ENCODE measurements at regions not wholly inside any gene's neighbourhood (a gene's known extent, or its start where the extent isn't known, plus 50 kb on each side); places are given as distances from the start of the nearest gene placed in this dataset.

GRCh38 chr2:58533376-58533775 is 292.3 kb upstream of the FANCL start:
- no peak for DNase-seq (ENCODE audit: low read depth in 2 of 3, low spot score in 2 of 3)

DNA sequence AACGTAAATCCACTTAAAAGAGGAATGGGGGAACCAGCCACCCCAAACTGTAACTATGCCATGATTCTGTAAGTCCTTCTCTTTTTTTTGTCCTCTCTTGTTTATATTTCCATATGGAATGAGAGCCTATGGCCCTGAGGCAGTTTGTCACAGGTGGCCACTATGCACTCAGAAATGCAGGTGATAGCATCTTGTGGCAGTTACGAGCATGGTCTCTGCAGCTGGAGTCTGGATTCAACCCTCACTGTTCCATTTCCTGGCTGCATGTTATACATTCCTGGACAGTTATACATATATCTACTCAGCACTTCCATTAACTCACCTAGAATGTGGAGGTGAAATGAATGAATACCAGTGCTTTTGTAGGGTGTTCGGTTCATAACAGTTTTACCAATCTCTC is 291.5 kb upstream of the FANCL start:
- DNase-seq (ENCODE audit: low read depth in 2 of 3, low spot score in 2 of 3) = no peak

GRCh38 chr2:58527647-58528046 is 286.5 kb upstream of the FANCL start:
- DNase-seq (ENCODE audit: low read depth in 2 of 3, low spot score in 2 of 3) = no peak

DNA sequence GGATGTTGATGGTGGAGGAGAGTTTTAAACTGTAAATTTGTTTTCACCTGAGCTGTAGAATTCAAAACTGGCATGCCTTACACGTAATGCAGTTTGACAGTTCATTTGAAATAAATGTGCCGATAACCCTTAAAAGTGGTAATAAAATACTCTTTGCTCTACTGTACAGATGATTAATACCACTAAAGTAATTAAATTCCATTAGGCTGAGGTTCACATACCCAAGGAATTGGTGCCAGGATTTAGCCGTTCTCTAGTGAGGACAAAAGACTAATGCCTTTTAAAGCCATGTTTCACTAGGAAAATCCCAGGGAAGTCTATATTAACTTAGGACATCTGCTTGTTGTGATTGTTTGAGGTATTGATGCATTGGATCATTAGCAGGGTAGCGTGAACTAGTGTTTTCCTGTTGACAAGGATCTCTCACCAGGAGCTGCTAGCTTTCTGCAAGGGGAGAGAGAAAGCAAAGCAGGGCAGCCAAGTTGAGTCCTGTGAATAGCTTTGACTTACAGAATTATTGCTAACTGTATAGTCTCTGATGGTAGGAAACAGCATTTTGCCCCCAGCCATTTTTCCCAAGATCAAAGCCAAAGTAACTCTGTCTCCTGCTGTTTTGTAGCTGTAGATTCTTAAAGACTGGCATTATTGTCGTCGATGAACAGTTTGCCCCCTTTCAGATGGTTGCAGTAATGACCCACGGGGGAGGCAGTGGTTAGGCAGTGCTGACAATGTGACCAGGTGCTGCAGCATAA is 280.9 kb upstream of the FANCL start:
- DNase-seq (ENCODE audit: low read depth in 2 of 3, low spot score in 2 of 3) = no peak

DNA sequence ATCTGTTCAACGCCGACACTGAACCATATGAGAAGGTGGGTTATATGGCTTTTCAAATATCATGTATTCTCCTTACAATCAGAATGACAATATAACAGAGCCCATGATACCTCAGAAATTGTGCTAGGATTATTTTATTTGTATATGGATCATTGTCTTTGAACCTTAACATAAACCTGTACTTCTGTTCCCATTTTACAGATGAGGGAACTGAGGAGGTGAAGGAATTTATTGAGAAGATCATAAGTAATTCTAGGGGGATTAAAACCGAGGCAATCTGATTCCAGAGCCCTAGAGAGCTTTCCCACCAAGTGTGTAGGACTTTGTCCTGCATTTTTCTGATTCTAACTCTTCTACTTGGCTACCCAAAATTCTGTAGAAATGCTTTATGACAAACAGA is 279.8 kb upstream of the FANCL start:
- DNase-seq (ENCODE audit: low read depth in 2 of 3, low spot score in 2 of 3) = no peak

GRCh38 chr2:58517881-58518280 is 276.8 kb upstream of the FANCL start:
- no peak for DNase-seq (ENCODE audit: low read depth in 2 of 3, low spot score in 2 of 3)

GRCh38 chr2:58516695-58517094 is 275.6 kb upstream of the FANCL start:
- no peak for DNase-seq (ENCODE audit: low read depth in 2 of 3, low spot score in 2 of 3)

DNA sequence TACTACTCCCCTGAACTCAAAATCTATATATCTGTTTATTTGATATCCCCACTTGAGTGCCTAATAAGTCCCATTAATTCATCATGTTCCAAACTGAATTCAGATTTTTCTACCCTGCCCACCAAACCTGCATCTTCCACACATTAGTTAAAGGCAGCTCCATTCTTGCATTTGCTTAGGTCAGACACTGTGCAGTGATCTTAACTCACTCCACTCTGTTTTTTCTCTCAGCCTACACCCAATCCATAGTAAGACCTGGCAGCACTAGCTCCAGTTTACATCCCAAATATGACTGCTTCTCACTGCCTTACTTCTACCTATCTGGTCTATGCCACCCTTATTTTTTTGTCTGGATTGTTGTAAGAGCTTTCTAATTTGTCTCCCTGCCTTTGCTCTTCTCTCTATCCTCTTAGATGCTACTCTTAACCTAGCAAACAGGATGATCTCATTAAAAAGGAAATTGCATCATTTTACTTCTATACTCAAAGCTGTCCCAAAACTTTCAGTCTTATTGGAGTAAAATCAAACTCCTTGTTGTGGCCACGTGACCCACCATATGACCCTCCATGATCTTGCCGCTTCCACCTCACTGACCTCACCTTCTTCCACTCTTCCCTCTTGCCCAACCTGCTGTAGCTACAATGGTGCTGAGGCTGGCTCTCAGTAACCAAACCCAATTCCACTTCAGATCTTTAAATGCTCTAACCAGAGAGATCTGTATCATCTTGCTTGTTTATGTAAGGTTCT is 274.9 kb upstream of the FANCL start:
- no peak for DNase-seq (ENCODE audit: low read depth in 2 of 3, low spot score in 2 of 3)

DNA sequence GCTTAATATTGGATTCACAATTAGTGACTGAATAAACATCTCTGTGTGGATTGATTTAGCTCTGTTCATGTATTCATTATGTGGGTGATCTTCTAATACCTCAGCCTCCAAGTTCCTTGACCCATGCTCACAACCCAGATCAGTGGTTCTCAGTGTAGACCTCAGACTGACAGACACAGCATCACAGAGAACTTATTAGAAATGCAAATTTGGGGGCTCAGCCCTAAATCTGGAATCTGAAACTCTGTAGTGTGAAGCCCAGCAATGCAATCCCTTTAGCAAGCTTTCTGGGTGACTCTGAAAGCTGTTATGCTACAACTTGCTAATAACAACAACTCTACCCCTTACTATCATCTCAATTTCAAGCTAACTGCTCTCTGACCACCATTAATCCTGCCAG is 273.1 kb upstream of the FANCL start:
- DNase-seq (ENCODE audit: low read depth in 2 of 3, low spot score in 2 of 3) = no peak

- no peak for DNase-seq (ENCODE audit: low read depth in 2 of 3, low spot score in 2 of 3)
Observed at GRCh38 chr2:58512878-58513277, 271.8 kb upstream of the FANCL start.

GRCh38 chr2:58508006-58508405 is 266.9 kb upstream of the FANCL start:
- no peak for DNase-seq (ENCODE audit: low read depth in 2 of 3, low spot score in 2 of 3)

- no peak for DNase-seq (ENCODE audit: low read depth in 2 of 3, low spot score in 2 of 3)
Observed at GRCh38 chr2:58503918-58504317, 262.8 kb upstream of the FANCL start.

GRCh38 chr2:58502931-58503330 is 261.8 kb upstream of the FANCL start:
- DNase-seq (ENCODE audit: low read depth in 2 of 3, low spot score in 2 of 3) = no peak

GRCh38 chr2:58501371-58502160 is 260.4 kb upstream of the FANCL start:
- no peak for DNase-seq (ENCODE audit: low read depth in 2 of 3, low spot score in 2 of 3)

- DNase-seq (ENCODE audit: low read depth in 2 of 3, low spot score in 2 of 3) = no peak
Observed at GRCh38 chr2:58497168-58497567, 256.0 kb upstream of the FANCL start.

DNA sequence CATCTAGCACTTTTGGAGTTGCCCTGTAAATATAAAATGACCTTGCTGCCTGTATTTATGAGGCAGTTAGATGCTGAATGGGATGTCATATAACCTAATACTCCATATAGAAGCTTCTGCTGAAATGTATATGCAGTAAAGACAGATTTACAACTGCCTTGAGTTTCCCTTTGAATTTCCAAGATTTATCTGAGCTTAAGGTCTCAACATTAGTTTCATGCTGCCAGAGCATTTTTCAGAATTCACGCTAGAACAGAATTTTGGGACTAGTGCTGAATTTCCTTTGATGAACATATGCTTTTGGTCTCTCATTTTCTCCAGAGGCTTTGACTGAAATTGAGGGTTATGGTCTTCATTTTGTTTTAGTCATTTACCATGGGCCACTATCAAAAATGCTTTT is 254.7 kb upstream of the FANCL start:
- no peak for DNase-seq (ENCODE audit: low read depth in 2 of 3, low spot score in 2 of 3)

GRCh38 chr2:58494071-58494501 is 253.0 kb upstream of the FANCL start:
- no peak for DNase-seq (ENCODE audit: low read depth in 2 of 3, low spot score in 2 of 3)

GRCh38 chr2:58484629-58485028 is 243.5 kb upstream of the FANCL start:
- no peak for DNase-seq (ENCODE audit: low read depth in 2 of 3, low spot score in 2 of 3)

GRCh38 chr2:58484221-58484620 is 243.1 kb upstream of the FANCL start:
- no peak for DNase-seq (ENCODE audit: low read depth in 2 of 3, low spot score in 2 of 3)

- no peak for DNase-seq (ENCODE audit: low read depth in 2 of 3, low spot score in 2 of 3)
Observed at GRCh38 chr2:58483307-58483706, 242.2 kb upstream of the FANCL start.

DNA sequence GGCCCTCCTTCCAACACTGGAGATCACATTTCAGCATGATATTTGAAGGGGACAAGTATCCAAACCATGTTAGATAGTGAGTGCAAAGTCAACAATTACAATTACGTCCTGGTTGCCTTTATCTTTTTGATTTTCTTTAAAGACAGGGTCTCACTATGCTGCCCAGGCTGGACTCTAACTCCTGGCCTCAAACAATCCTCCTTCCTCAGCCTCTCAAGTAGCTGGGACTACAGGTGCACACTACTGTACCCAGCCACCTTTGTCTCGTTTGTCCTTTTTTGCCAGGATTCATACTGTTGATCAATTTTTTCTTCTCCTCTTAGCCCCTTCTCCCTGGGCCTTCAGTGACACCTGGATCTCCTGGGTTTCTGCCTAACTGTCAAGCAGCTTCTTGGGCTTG is 240.5 kb upstream of the FANCL start:
- DNase-seq (ENCODE audit: low read depth in 2 of 3, low spot score in 2 of 3) = no peak

- no peak for DNase-seq (ENCODE audit: low read depth in 2 of 3, low spot score in 2 of 3)
Observed at GRCh38 chr2:58480141-58480540, 239.0 kb upstream of the FANCL start.
